GM21360 (cell line): ENCODE measurements at regions not wholly inside any gene's neighbourhood (a gene's known extent, or its start where the extent isn't known, plus 50 kb on each side); places are given as distances from the start of the nearest gene placed in this dataset.

ENCODE experiments used
- ATAC-seq: cut with Tn5 transposase; IDR thresholded peaks from one replicate; pipeline ENCODE4 v1.9.1; 2021; ENCODE audit warnings: mild to moderate bottlenecking, moderate library complexity; ENCODE audit not compliant: unreplicated experiment

- no peak for ATAC-seq
Measured at GRCh38 chr18:56139792-56140254, 498.6 kb downstream of the TXNL1 start.

GRCh38 chr18:56139372-56139771, 499.0 kb downstream of the TXNL1 start:
- ATAC-seq = no peak

- ATAC-seq = no peak
Measured at GRCh38 chr18:56136105-56136504, 502.3 kb downstream of the TXNL1 start.

GRCh38 chr18:56130481-56130880, 507.9 kb downstream of the TXNL1 start:
- no peak for ATAC-seq

- ATAC-seq = no peak
Measured at GRCh38 chr18:56128153-56128791, 510.1 kb downstream of the TXNL1 start.

GRCh38 chr18:56127322-56128099, 510.9 kb downstream of the TXNL1 start:
- no peak for ATAC-seq

- no peak for ATAC-seq
Measured at GRCh38 chr18:56124186-56124585, 514.2 kb downstream of the TXNL1 start.

- ATAC-seq = no peak
Measured at GRCh38 chr18:56121669-56122068, 516.7 kb downstream of the TXNL1 start.

GRCh38 chr18:56120782-56121181, 517.6 kb downstream of the TXNL1 start:
- no peak for ATAC-seq

GRCh38 chr18:56119681-56120080, 518.7 kb downstream of the TXNL1 start:
- no peak for ATAC-seq

- ATAC-seq = no peak
Measured at GRCh38 chr18:56118422-56118821, 520.0 kb downstream of the TXNL1 start.

- ATAC-seq = no peak
Measured at GRCh38 chr18:56115071-56116015, 523.0 kb downstream of the TXNL1 start.

- ATAC-seq = no peak
Measured at GRCh38 chr18:56112984-56113383, 525.0 kb upstream of the TCF4 start.

- peak; percentile 99 for ATAC-seq
Measured at GRCh38 chr18:56112013-56112749, 524.2 kb upstream of the TCF4 start.

GRCh38 chr18:56109757-56110156, 521.8 kb upstream of the TCF4 start:
- ATAC-seq = no peak

- no peak for ATAC-seq
Measured at GRCh38 chr18:56108478-56109367, 520.7 kb upstream of the TCF4 start.

- ATAC-seq = no peak
Measured at GRCh38 chr18:56107821-56108477, 520.0 kb upstream of the TCF4 start.

- no peak for ATAC-seq
Measured at GRCh38 chr18:56100090-56100722, 512.2 kb upstream of the TCF4 start.

- ATAC-seq = no peak
Measured at GRCh38 chr18:56097621-56098020, 509.6 kb upstream of the TCF4 start.
